Caco-2 (cell line): ENCODE measurements at regions not wholly inside any gene's neighbourhood (a gene's known extent, or its start where the extent isn't known, plus 50 kb on each side); places are given as distances from the start of the nearest gene placed in this dataset.

Source experiments
- BruUV-seq: library from RNA; stranded (reverse); fragments of 400-500 nt; replicated peaks from 2 replicates; lab custom pipeline; 2021; lab: Mats Ljungman, UMichigan
- CTCF ChIA-PET: fragments of 300-600 bp; sonication (Branson Sonifier 250); formaldehyde crosslinking; loops from one replicate; lab custom pipeline; 2022; ENCODE audit warnings: antibody characterized with exemption; lab: Charles Lee
- POLR2A ChIA-PET: fragments of 300-600 bp; sonication (Branson Sonifier 250); formaldehyde crosslinking; loops from one replicate; lab custom pipeline; 2022; ENCODE audit warnings: antibody characterized with exemption; lab: Charles Lee
- DNase-seq, 2 experiments: peaks; one replicate each; pipeline versions ENCODE4 v3.0.0 to v3.0.0-alpha.2; 2020 to 2022
- H3K27me3 ChIP-seq: replicated peaks from 2 replicates; pipeline ENCODE4 v1.6.0; 2011; ENCODE audit warnings: low read length; ENCODE audit not compliant: control insufficient read depth, insufficient read depth
- H3K36me3 ChIP-seq: 2 replicates; pipeline ENCODE4 v1.5.1; 2011; ENCODE audit warnings: low read length; ENCODE audit not compliant: control insufficient read depth, insufficient read depth
- H3K4me1 ChIP-seq: fragments of 250-450 bp; sonication (Bioruptor Pico); 2 replicates; pipeline ENCODE4 v1.5.1; 2020; ENCODE audit warnings: mild to moderate bottlenecking
- H3K4me3 ChIP-seq: 2 replicates; pipeline ENCODE4 v1.5.1; 2011; ENCODE audit warnings: low read depth, mild to moderate bottlenecking, control low read depth, low read length
- H3K9me3 ChIP-seq: fragments of 250-450 bp; sonication (Bioruptor Pico); 2 replicates; pipeline ENCODE4 v1.5.1; 2020; ENCODE audit warnings: mild to moderate bottlenecking, moderate library complexity
- H3K27ac Mint-ChIP-seq: one replicate; pipeline ENCODE4 v1.8.0; 2022; ENCODE audit warnings: mixed read lengths; ENCODE audit not compliant: unreplicated experiment
- H3K27me3 Mint-ChIP-seq: one replicate; pipeline ENCODE4 v1.8.0; 2022; ENCODE audit warnings: mixed read lengths; ENCODE audit not compliant: insufficient read depth, unreplicated experiment
- H3K36me3 Mint-ChIP-seq: one replicate; pipeline ENCODE4 v1.8.0; 2022; ENCODE audit warnings: mild to moderate bottlenecking, mixed read lengths; ENCODE audit not compliant: insufficient read depth, unreplicated experiment
- H3K4me1 Mint-ChIP-seq: one replicate; pipeline ENCODE4 v1.8.0; 2022; ENCODE audit warnings: low read depth, mixed read lengths; ENCODE audit not compliant: unreplicated experiment
- H3K4me3 Mint-ChIP-seq: one replicate; pipeline ENCODE4 v1.8.0; 2022; ENCODE audit warnings: mild to moderate bottlenecking, moderate library complexity, mixed read lengths; ENCODE audit not compliant: unreplicated experiment
- H3K9me3 Mint-ChIP-seq: one replicate; pipeline ENCODE4 v1.8.0; 2022; ENCODE audit warnings: mixed read lengths; ENCODE audit not compliant: unreplicated experiment
- intact Hi-C: fragments of 100-400 bp; cut with micrococcal nuclease; formaldehyde crosslinking; loops from one replicate; pipeline ENCODE4 v1.10.0; 2022; ENCODE audit not compliant: unreplicated experiment
- TF ChIP-seq, protein P1 (sequence below), 2 experiments: fragments of 200-600 bp in 1 of 2; IDR thresholded peaks; 1 replicate in 1 of 2; 2 replicates in 1 of 2; pipeline versions ENCODE4 v1.5.1 to v1.8.0; 2011 to 2022; ENCODE audit warnings: antibody characterized with exemption in 1 of 2, control low read depth in 1 of 2, inconsistent platforms in 1 of 2, low read depth in 1 of 2, low read length in 1 of 2, mild to moderate bottlenecking in 1 of 2, moderate library complexity in 1 of 2; ENCODE audit not compliant: insufficient read depth in 1 of 2, severe bottlenecking in 1 of 2, unreplicated experiment in 1 of 2

DNA sequence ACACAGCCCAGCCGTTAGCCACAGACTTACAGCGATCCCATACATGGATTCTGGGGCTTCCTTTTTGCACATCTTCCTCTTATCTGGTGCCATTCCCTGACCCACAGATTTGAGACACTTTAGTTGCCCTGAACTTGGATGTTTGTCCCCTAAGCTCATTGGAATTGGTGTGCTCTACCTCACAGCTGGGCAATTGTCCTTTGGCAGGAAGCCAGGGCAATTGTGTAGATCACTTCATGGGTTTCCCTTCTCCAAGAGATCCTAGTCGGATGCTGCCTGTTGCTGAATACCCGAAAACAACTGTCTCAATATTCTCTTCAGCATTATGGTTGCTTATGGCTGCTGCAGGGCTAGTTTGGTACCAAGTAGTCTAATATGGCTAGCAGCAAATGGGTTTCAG lies 470.7 kb upstream of the MKI67 start:
- H3K27ac Mint-ChIP-seq, result no peak overlapping the region
- no peaks in the 10 kb centered on the region for H3K9me3 Mint-ChIP-seq
- H3K36me3 ChIP-seq, result no peaks in the 10 kb centered on the region
- peaks cover 6% of the 10 kb centered on the region for H3K27me3 Mint-ChIP-seq
- TF ChIP-seq, protein P1, sequence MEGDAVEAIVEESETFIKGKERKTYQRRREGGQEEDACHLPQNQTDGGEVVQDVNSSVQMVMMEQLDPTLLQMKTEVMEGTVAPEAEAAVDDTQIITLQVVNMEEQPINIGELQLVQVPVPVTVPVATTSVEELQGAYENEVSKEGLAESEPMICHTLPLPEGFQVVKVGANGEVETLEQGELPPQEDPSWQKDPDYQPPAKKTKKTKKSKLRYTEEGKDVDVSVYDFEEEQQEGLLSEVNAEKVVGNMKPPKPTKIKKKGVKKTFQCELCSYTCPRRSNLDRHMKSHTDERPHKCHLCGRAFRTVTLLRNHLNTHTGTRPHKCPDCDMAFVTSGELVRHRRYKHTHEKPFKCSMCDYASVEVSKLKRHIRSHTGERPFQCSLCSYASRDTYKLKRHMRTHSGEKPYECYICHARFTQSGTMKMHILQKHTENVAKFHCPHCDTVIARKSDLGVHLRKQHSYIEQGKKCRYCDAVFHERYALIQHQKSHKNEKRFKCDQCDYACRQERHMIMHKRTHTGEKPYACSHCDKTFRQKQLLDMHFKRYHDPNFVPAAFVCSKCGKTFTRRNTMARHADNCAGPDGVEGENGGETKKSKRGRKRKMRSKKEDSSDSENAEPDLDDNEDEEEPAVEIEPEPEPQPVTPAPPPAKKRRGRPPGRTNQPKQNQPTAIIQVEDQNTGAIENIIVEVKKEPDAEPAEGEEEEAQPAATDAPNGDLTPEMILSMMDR (IDR thresholded peaks at IDR 0.05; ENCODE audit: insufficient read depth in 1 of 2, low read depth in 1 of 2, low read length in 1 of 2, severe bottlenecking in 1 of 2, unreplicated experiment in 1 of 2), result no peak
- H3K4me3 ChIP-seq, result no peak overlapping the region
- H3K9me3 ChIP-seq, result no peaks in the 10 kb centered on the region
- no peaks in the 10 kb centered on the region for H3K4me1 Mint-ChIP-seq
- ChIA-PET CTCF (no interaction called here), POLR2A (no interaction called here)
- intact Hi-C loops, result no loop called here
- H3K36me3 Mint-ChIP-seq, result no peaks in the 10 kb centered on the region
- BruUV-seq, result no TSS peak
- no peaks in the 10 kb centered on the region for H3K4me1 ChIP-seq
- H3K27me3 ChIP-seq, result no peaks in the 10 kb centered on the region
- no peak for DNase-seq
- H3K4me3 Mint-ChIP-seq, result no peak overlapping the region

- H3K27me3 ChIP-seq, result no peaks in the 10 kb centered on the region
- POLR2A ChIA-PET, result no interaction called here
- Mint-ChIP-seq H3K27me3 (peaks cover 6% of the 10 kb centered on the region), H3K27ac (no peak overlapping the region), H3K4me1 (no peaks in the 10 kb centered on the region), H3K36me3 (no peaks in the 10 kb centered on the region), H3K9me3 (no peaks in the 10 kb centered on the region), H3K4me3 (no peak overlapping the region)
- no peaks in the 10 kb centered on the region for H3K36me3 ChIP-seq
- DNase-seq, result no peak
- H3K4me3 ChIP-seq, result no peak overlapping the region
- BruUV-seq, result no TSS peak
- no peaks in the 10 kb centered on the region for H3K9me3 ChIP-seq
- CTCF ChIA-PET, result no interaction called here
- no peaks in the 10 kb centered on the region for H3K4me1 ChIP-seq
- intact Hi-C loops, result no loop called here
- TF ChIP-seq, protein P1 (IDR thresholded peaks at IDR 0.05; ENCODE audit: insufficient read depth in 1 of 2, low read depth in 1 of 2, low read length in 1 of 2, severe bottlenecking in 1 of 2, unreplicated experiment in 1 of 2), result no peak
Observed at GRCh38 chr10:128599030-128599429, 472.8 kb upstream of the MKI67 start.

DNA sequence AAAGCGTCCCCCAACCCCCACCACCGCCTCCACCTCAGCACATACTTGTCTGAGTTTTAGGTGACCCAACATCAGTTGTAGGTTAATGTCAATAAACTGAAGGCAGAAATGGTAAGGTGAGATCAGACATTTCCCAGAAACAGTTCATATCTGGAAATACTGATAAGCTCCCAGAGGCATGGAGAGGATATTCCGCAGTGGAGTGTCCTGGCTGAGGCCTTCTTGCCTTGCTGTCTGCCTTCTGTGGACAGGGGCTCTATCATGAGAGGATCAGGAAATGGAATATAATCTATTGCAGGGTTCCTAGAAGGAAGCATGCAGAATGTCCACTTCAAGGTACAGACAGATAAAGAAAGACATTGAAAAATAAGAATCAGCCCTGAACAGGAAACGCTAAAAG lies 473.3 kb upstream of the MKI67 start:
- CTCF ChIA-PET, result no interaction called here
- Mint-ChIP-seq H3K36me3 (no peaks in the 10 kb centered on the region), H3K27me3 (peaks cover 6% of the 10 kb centered on the region), H3K4me1 (no peaks in the 10 kb centered on the region), H3K27ac (no peak overlapping the region), H3K9me3 (no peaks in the 10 kb centered on the region), H3K4me3 (no peak overlapping the region)
- no peaks in the 10 kb centered on the region for H3K9me3 ChIP-seq
- POLR2A ChIA-PET, result no interaction called here
- no peaks in the 10 kb centered on the region for H3K36me3 ChIP-seq
- intact Hi-C loops, result no loop called here
- H3K27me3 ChIP-seq, result no peaks in the 10 kb centered on the region
- BruUV-seq, result no TSS peak
- DNase-seq, result no peak
- TF ChIP-seq, protein P1 (IDR thresholded peaks at IDR 0.05; ENCODE audit: insufficient read depth in 1 of 2, low read depth in 1 of 2, low read length in 1 of 2, severe bottlenecking in 1 of 2, unreplicated experiment in 1 of 2), result no peak
- H3K4me3 ChIP-seq, result no peak overlapping the region
- no peaks in the 10 kb centered on the region for H3K4me1 ChIP-seq
